HL-60 (cell line): ENCODE measurements at regions not wholly inside any gene's neighbourhood (a gene's known extent, or its start where the extent isn't known, plus 50 kb on each side); places are given as distances from the start of the nearest gene placed in this dataset.
"Not testable (repeated sequence)": the region's sequence is repeated elsewhere in the genome, so short reads cannot be mapped to it uniquely, and the experiment has no call there.

Source experiments
- SPI1 ChIP-seq: IDR thresholded peaks from 2 replicates; pipeline ENCODE4 v1.6.1; 2012; ENCODE audit warnings: low read depth, mild to moderate bottlenecking, borderline replicate concordance
- TF ChIP-seq, protein P1 (sequence below): IDR thresholded peaks from one replicate; pipeline ENCODE4 v1.5.1; 2011; ENCODE audit warnings: low read length, control low read depth, inconsistent platforms; ENCODE audit not compliant: insufficient read depth

- TF ChIP-seq, protein P1, sequence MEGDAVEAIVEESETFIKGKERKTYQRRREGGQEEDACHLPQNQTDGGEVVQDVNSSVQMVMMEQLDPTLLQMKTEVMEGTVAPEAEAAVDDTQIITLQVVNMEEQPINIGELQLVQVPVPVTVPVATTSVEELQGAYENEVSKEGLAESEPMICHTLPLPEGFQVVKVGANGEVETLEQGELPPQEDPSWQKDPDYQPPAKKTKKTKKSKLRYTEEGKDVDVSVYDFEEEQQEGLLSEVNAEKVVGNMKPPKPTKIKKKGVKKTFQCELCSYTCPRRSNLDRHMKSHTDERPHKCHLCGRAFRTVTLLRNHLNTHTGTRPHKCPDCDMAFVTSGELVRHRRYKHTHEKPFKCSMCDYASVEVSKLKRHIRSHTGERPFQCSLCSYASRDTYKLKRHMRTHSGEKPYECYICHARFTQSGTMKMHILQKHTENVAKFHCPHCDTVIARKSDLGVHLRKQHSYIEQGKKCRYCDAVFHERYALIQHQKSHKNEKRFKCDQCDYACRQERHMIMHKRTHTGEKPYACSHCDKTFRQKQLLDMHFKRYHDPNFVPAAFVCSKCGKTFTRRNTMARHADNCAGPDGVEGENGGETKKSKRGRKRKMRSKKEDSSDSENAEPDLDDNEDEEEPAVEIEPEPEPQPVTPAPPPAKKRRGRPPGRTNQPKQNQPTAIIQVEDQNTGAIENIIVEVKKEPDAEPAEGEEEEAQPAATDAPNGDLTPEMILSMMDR: not testable (repeated sequence)
- not testable (repeated sequence) for TF ChIP-seq SPI1
Observed at GRCh38 chr15:77926296-77926695, 151.2 kb downstream of the TBC1D2B start.
